ENCODE measurements at regions not wholly inside any gene's neighbourhood (a gene's known extent, or its start where the extent isn't known, plus 50 kb on each side); places are given as distances from the start of the nearest gene placed in this dataset.

GRCh38 chr5:62152394-62153087 lies 153.5 kb upstream of the KIF2A start:
- TF ChIP-seq EZH2 (IDR thresholded peaks at IDR 0.05; ENCODE audit: borderline replicate concordance, low read depth, low read length, severe bottlenecking) = no peak
- TF ChIP-seq CTCF (IDR thresholded peaks at IDR 0.05; ENCODE audit: borderline replicate concordance, extremely low read depth, low read length, poor library complexity, severe bottlenecking) = no peak
